GM18508 (cell line): ENCODE measurements at regions not wholly inside any gene's neighbourhood (a gene's known extent, or its start where the extent isn't known, plus 50 kb on each side); places are given as distances from the start of the nearest gene placed in this dataset.

Experiments used
- ATAC-seq: cut with Tn5 transposase; IDR thresholded peaks from one replicate; pipeline ENCODE4 v1.9.1; 2021; ENCODE audit warnings: moderate number of reproducible peaks; ENCODE audit not compliant: insufficient read depth, unreplicated experiment

GRCh38 chr14:101197595-101198397 lies 294.3 kb upstream of the RTL1 start:
- ATAC-seq: no peak

- no peak for ATAC-seq
Observed at GRCh38 chr14:101198398-101199027, 295.0 kb upstream of the RTL1 start.

GRCh38 chr14:101199028-101199770 lies 295.7 kb upstream of the RTL1 start:
- no peak for ATAC-seq

GRCh38 chr14:101200008-101200649 lies 296.6 kb upstream of the RTL1 start:
- ATAC-seq: no peak

- no peak for ATAC-seq
Observed at GRCh38 chr14:101200650-101201516, 297.4 kb upstream of the RTL1 start.

- ATAC-seq: no peak
Observed at GRCh38 chr14:101201535-101202151, 298.1 kb upstream of the RTL1 start.

- ATAC-seq: no peak
Observed at GRCh38 chr14:101202627-101203404, 299.3 kb upstream of the RTL1 start.

GRCh38 chr14:101206556-101206955 lies 303.0 kb upstream of the RTL1 start:
- no peak for ATAC-seq

- no peak for ATAC-seq
Observed at GRCh38 chr14:101207041-101207440, 303.5 kb upstream of the RTL1 start.

- no peak for ATAC-seq
Observed at GRCh38 chr14:101207897-101208296, 304.4 kb upstream of the RTL1 start.

GRCh38 chr14:101209594-101209993 lies 306.1 kb upstream of the RTL1 start:
- ATAC-seq: no peak

GRCh38 chr14:101215266-101215665 lies 311.7 kb upstream of the RTL1 start:
- no peak for ATAC-seq

- no peak for ATAC-seq
Observed at GRCh38 chr14:101215927-101216326, 312.4 kb upstream of the RTL1 start.

- ATAC-seq: no peak
Observed at GRCh38 chr14:101216366-101217079, 313.0 kb upstream of the RTL1 start.

GRCh38 chr14:101217080-101217463 lies 313.6 kb upstream of the RTL1 start:
- no peak for ATAC-seq

- ATAC-seq: no peak
Observed at GRCh38 chr14:101217616-101218371, 314.3 kb upstream of the RTL1 start.
